HG03064 (cell line): ENCODE measurements at regions not wholly inside any gene's neighbourhood (a gene's known extent, or its start where the extent isn't known, plus 50 kb on each side); places are given as distances from the start of the nearest gene placed in this dataset.

Source experiments
- ATAC-seq: cut with Tn5 transposase; IDR thresholded peaks from one replicate; pipeline ENCODE4 v1.9.1; 2021; ENCODE audit warnings: low read depth; ENCODE audit not compliant: unreplicated experiment

- ATAC-seq: no peak
Observed at GRCh38 chr3:7881946-7882345, 619.7 kb upstream of the LMCD1 start.

GRCh38 chr3:7897655-7898054 lies 604.0 kb upstream of the LMCD1 start:
- ATAC-seq: no peak

GRCh38 chr3:7913283-7913682 lies 588.3 kb upstream of the LMCD1 start:
- ATAC-seq: no peak

GRCh38 chr3:7915356-7915755 lies 586.3 kb upstream of the LMCD1 start:
- no peak for ATAC-seq

GRCh38 chr3:7917443-7918151 lies 584.0 kb upstream of the LMCD1 start:
- no peak for ATAC-seq

- no peak for ATAC-seq
Observed at GRCh38 chr3:7920211-7920610, 581.4 kb upstream of the LMCD1 start.

GRCh38 chr3:7924228-7924627 lies 577.4 kb upstream of the LMCD1 start:
- no peak for ATAC-seq

GRCh38 chr3:7927015-7927414 lies 574.6 kb upstream of the LMCD1 start:
- ATAC-seq: no peak

GRCh38 chr3:7927864-7928263 lies 573.8 kb upstream of the LMCD1 start:
- ATAC-seq: no peak

- no peak for ATAC-seq
Observed at GRCh38 chr3:7929319-7929889, 572.2 kb upstream of the LMCD1 start.

GRCh38 chr3:7934362-7934761 lies 567.3 kb upstream of the LMCD1 start:
- no peak for ATAC-seq

GRCh38 chr3:7947930-7948329 lies 553.7 kb upstream of the LMCD1 start:
- ATAC-seq: no peak

- no peak for ATAC-seq
Observed at GRCh38 chr3:7950890-7951289, 550.7 kb upstream of the LMCD1 start.

GRCh38 chr3:7953449-7954014 lies 548.1 kb upstream of the LMCD1 start:
- no peak for ATAC-seq

- no peak for ATAC-seq
Observed at GRCh38 chr3:7957024-7957423, 544.6 kb upstream of the LMCD1 start.

- ATAC-seq: no peak
Observed at GRCh38 chr3:7959094-7959493, 542.5 kb upstream of the LMCD1 start.

- ATAC-seq: no peak
Observed at GRCh38 chr3:7960601-7961000, 541.0 kb upstream of the LMCD1 start.

GRCh38 chr3:7962301-7962700 lies 539.3 kb upstream of the LMCD1 start:
- ATAC-seq: no peak

GRCh38 chr3:7964899-7965298 lies 536.7 kb upstream of the LMCD1 start:
- ATAC-seq: no peak

- ATAC-seq: no peak
Observed at GRCh38 chr3:7973006-7973405, 528.6 kb upstream of the LMCD1 start.

- ATAC-seq: no peak
Observed at GRCh38 chr3:7977245-7978086, 524.2 kb upstream of the LMCD1 start.
